ENCODE measurements at regions not wholly inside any gene's neighbourhood (a gene's known extent, or its start where the extent isn't known, plus 50 kb on each side); places are given as distances from the start of the nearest gene placed in this dataset.

DNA sequence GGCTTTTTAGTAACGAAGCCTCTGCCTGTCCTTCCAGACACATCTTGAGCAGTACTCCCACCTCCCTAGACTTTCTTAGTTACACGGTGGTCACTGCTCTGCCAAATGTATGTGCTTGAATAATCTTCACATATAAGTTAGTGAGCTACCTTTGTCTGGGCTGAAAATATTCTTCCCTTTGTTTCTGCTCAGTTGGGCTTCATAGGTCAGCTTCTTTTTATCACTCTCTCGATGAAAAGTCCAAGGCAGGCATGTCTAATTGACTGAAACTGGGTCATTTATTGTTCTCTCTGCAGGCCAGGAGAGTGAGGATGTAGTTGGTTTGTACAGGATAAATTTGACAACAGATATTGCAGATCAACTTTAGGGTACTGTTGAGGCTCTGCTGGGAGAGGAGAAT lies 636.7 kb upstream of the IGFBP3 start:
- TF ChIP-seq, protein P1, sequence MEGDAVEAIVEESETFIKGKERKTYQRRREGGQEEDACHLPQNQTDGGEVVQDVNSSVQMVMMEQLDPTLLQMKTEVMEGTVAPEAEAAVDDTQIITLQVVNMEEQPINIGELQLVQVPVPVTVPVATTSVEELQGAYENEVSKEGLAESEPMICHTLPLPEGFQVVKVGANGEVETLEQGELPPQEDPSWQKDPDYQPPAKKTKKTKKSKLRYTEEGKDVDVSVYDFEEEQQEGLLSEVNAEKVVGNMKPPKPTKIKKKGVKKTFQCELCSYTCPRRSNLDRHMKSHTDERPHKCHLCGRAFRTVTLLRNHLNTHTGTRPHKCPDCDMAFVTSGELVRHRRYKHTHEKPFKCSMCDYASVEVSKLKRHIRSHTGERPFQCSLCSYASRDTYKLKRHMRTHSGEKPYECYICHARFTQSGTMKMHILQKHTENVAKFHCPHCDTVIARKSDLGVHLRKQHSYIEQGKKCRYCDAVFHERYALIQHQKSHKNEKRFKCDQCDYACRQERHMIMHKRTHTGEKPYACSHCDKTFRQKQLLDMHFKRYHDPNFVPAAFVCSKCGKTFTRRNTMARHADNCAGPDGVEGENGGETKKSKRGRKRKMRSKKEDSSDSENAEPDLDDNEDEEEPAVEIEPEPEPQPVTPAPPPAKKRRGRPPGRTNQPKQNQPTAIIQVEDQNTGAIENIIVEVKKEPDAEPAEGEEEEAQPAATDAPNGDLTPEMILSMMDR (conservative IDR thresholded peaks at IDR 0.05; ENCODE audit: low read length) = no peak
- TF ChIP-seq EZH2phosphoT487 (IDR thresholded peaks at IDR 0.05; ENCODE audit: borderline replicate concordance) = no peak
